ENCODE measurements at regions not wholly inside any gene's neighbourhood (a gene's known extent, or its start where the extent isn't known, plus 50 kb on each side); places are given as distances from the start of the nearest gene placed in this dataset.

- no peak for TF ChIP-seq CTCF (IDR thresholded peaks at IDR 0.05; ENCODE audit: low read length)
- no peak for TF ChIP-seq EZH2phosphoT487 (IDR thresholded peaks at IDR 0.05; ENCODE audit: low read length)
Measured at GRCh38 chr3:118597184-118597583, 437.5 kb downstream of the IGSF11 start.

Measured in MM.1S (cell line).